HEK293T (cell line): ENCODE measurements at regions not wholly inside any gene's neighbourhood (a gene's known extent, or its start where the extent isn't known, plus 50 kb on each side); places are given as distances from the start of the nearest gene placed in this dataset.

Experiments
- CTCF ChIA-PET: fragments of 350-600 bp; formaldehyde crosslinking; extraction: SDS; loops from one replicate; lab custom pipeline; 2021; ENCODE audit warnings: antibody characterized with exemption, inconsistent platforms; lab: Yijun Ruan, JAX
- POLR2A ChIA-PET: fragments of 350-600 bp; formaldehyde crosslinking; extraction: SDS; loops from one replicate; lab custom pipeline; 2020; ENCODE audit warnings: antibody characterized with exemption, inconsistent platforms; lab: Yijun Ruan, JAX
- DNase-seq: peaks from one replicate; pipeline ENCODE4 v3.0.0; 2012; ENCODE audit warnings: mixed read lengths; ENCODE audit errors: extremely low spot score
- ARNT ChIP-seq: fragments of 450-650 bp; IDR thresholded peaks from 2 replicates; pipeline ENCODE4 v1.6.1; 2017; ENCODE audit warnings: mild to moderate bottlenecking
- BHLHE40 ChIP-seq: fragments of 450-650 bp; IDR thresholded peaks from 2 replicates; pipeline ENCODE4 v1.6.1; 2016; ENCODE audit warnings: mild to moderate bottlenecking, moderate library complexity, borderline replicate concordance
- CTBP1 ChIP-seq: fragments of 450-650 bp; IDR thresholded peaks from 2 replicates; pipeline ENCODE4 v1.6.1; 2016; ENCODE audit warnings: borderline replicate concordance
- ELF4 ChIP-seq: fragments of 450-650 bp; IDR thresholded peaks from 2 replicates; pipeline ENCODE4 v1.6.1; 2017; ENCODE audit warnings: antibody characterized with exemption
- FOXA1 ChIP-seq: fragments of 450-650 bp; IDR thresholded peaks from 2 replicates; pipeline ENCODE4 v1.6.1; 2016; ENCODE audit warnings: mild to moderate bottlenecking
- FOXK2 ChIP-seq: fragments of 450-650 bp; IDR thresholded peaks from 2 replicates; pipeline ENCODE4 v1.6.1; 2016; ENCODE audit warnings: mild to moderate bottlenecking
- FOXM1 ChIP-seq: fragments of 450-650 bp; IDR thresholded peaks from 2 replicates; pipeline ENCODE4 v1.6.1; 2017; ENCODE audit warnings: mild to moderate bottlenecking, borderline replicate concordance
- HDGF ChIP-seq: fragments of 450-650 bp; IDR thresholded peaks from 2 replicates; pipeline ENCODE4 v1.6.1; 2017; ENCODE audit warnings: antibody characterized with exemption, borderline replicate concordance
- L3MBTL2 ChIP-seq: fragments of 450-650 bp; conservative IDR thresholded peaks from 2 replicates; pipeline ENCODE4 v1.6.1; 2016; ENCODE audit warnings: mild to moderate bottlenecking
- LEF1 ChIP-seq: fragments of 450-650 bp; IDR thresholded peaks from 2 replicates; pipeline ENCODE4 v1.6.1; 2017; ENCODE audit warnings: mild to moderate bottlenecking, borderline replicate concordance
- NFRKB ChIP-seq: fragments of 450-650 bp; IDR thresholded peaks from 2 replicates; pipeline ENCODE4 v1.6.1; 2016; ENCODE audit warnings: mild to moderate bottlenecking, moderate library complexity
- PKNOX1 ChIP-seq: fragments of 450-650 bp; IDR thresholded peaks from 2 replicates; pipeline ENCODE4 v1.6.1; 2016
- SP1 ChIP-seq: fragments of 450-650 bp; IDR thresholded peaks from 2 replicates; pipeline ENCODE4 v1.6.1; 2017
- SUZ12 ChIP-seq: fragments of 450-650 bp; IDR thresholded peaks from 2 replicates; pipeline ENCODE4 v1.6.1; 2016; ENCODE audit warnings: mild to moderate bottlenecking
- TARDBP ChIP-seq: fragments of 450-650 bp; IDR thresholded peaks from 2 replicates; pipeline ENCODE4 v1.6.1; 2016
- ZNF384 ChIP-seq: fragments of 450-650 bp; IDR thresholded peaks from 2 replicates; pipeline ENCODE4 v1.6.1; 2016

- DNase-seq: no peak
- ChIA-PET POLR2A (no interaction called here), CTCF (no interaction called here)
- TF ChIP-seq FOXK2: no peak
- TF ChIP-seq ZNF384: no peak
Observed at GRCh38 chr20:58109918-58110635, 118.4 kb downstream of the ANKRD60 start.

GRCh38 chr20:58109126-58109880, 119.2 kb downstream of the ANKRD60 start:
- CTCF ChIA-PET: no interaction called here
- POLR2A ChIA-PET: no interaction called here

GRCh38 chr20:58107533-58107932, 120.9 kb downstream of the ANKRD60 start:
- DNase-seq: no peak
- CTCF ChIA-PET: no interaction called here
- POLR2A ChIA-PET: no interaction called here
- TF ChIP-seq SP1 (no peak), SUZ12 (no peak), FOXA1 (no peak), TARDBP (no peak)

More at GRCh38 chr20:58109126-58109880, 119.2 kb downstream of the ANKRD60 start:
- TF ChIP-seq CTBP1: no peak
- TF ChIP-seq ZNF384: no peak
- TF ChIP-seq ARNT: no peak
- no peak for TF ChIP-seq FOXM1
- TF ChIP-seq FOXA1: no peak
- no peak for TF ChIP-seq BHLHE40
- no peak for TF ChIP-seq LEF1
- TF ChIP-seq PKNOX1: no peak
- TF ChIP-seq HDGF: no peak
- no peak for TF ChIP-seq SUZ12
- TF ChIP-seq NFRKB: no peak
- TF ChIP-seq TARDBP: no peak
- TF ChIP-seq L3MBTL2: no peak
- TF ChIP-seq SP1: no peak
- TF ChIP-seq FOXK2: no peak
- DNase-seq: no peak

- ChIA-PET CTCF (no interaction called here), POLR2A (no interaction called here)
- DNase-seq: no peak
- TF ChIP-seq LEF1: no peak
- no peak for TF ChIP-seq SP1
- no peak for TF ChIP-seq SUZ12
- no peak for TF ChIP-seq FOXA1
- TF ChIP-seq PKNOX1: no peak
- no peak for TF ChIP-seq ELF4
- no peak for TF ChIP-seq L3MBTL2
- no peak for TF ChIP-seq CTBP1
- TF ChIP-seq TARDBP: no peak
- no peak for TF ChIP-seq ZNF384
- no peak for TF ChIP-seq ARNT
- TF ChIP-seq NFRKB: no peak
Observed at GRCh38 chr20:58106143-58106750, 122.2 kb downstream of the ANKRD60 start.

GRCh38 chr20:58103961-58104360, 124.5 kb downstream of the ANKRD60 start:
- ChIA-PET POLR2A (no interaction called here), CTCF (no interaction called here)
- DNase-seq: no peak
- TF ChIP-seq FOXA1 (no peak), NFRKB (no peak), SUZ12 (no peak), LEF1 (no peak), BHLHE40 (no peak), TARDBP (no peak), L3MBTL2 (no peak), CTBP1 (no peak), PKNOX1 (no peak), HDGF (no peak), FOXM1 (no peak), ELF4 (no peak), FOXK2 (no peak)

GRCh38 chr20:58103517-58103904, 124.9 kb downstream of the ANKRD60 start:
- POLR2A ChIA-PET: no interaction called here
- TF ChIP-seq L3MBTL2 (no peak), HDGF (no peak), FOXK2 (no peak), FOXM1 (no peak), ARNT (no peak), ZNF384 (no peak), NFRKB (no peak), ELF4 (no peak), FOXA1 (no peak), BHLHE40 (no peak), TARDBP (no peak), PKNOX1 (no peak), SUZ12 (no peak), LEF1 (no peak), CTBP1 (no peak)
- no peak for DNase-seq
- CTCF ChIA-PET: interaction anchor here (0.5 kb wide), 1 partner anchor 66 kb away, joined by 4 read pairs; no protein-coding TSS in a partner anchor
